Neutrophil (primary cell): ENCODE measurements at regions not wholly inside any gene's neighbourhood (a gene's known extent, or its start where the extent isn't known, plus 50 kb on each side); places are given as distances from the start of the nearest gene placed in this dataset.

Experiments used
- H3K27ac ChIP-seq: fragments of 200-600 bp; sonication (generic); 2 replicates; pipeline ENCODE4 v1.5.1; 2016; ENCODE audit warnings: mild to moderate bottlenecking, moderate library complexity
- H3K27me3 ChIP-seq: fragments of 200-600 bp; sonication (generic); 2 replicates; pipeline ENCODE4 v1.6.0; 2016; ENCODE audit warnings: mild to moderate bottlenecking
- H3K36me3 ChIP-seq: fragments of 200-600 bp; sonication (generic); 2 replicates; pipeline ENCODE4 v1.5.1; 2017
- H3K4me1 ChIP-seq, 2 experiments: fragments of 200-600 bp in 1 of 2; sonication (generic) in 1 of 2; 1 replicate in 1 of 2; 2 replicates in 1 of 2; pipeline versions ENCODE4 v1.5.1 to v1.6.1; 2013 to 2016; ENCODE audit warnings: low read depth in 1 of 2, low read length in 1 of 2, mild to moderate bottlenecking in 1 of 2, moderate library complexity in 1 of 2; ENCODE audit not compliant: control insufficient read depth in 1 of 2, insufficient read depth in 1 of 2
- H3K4me3 ChIP-seq, 2 experiments: fragments of 200-600 bp in 1 of 2; sonication (generic) in 1 of 2; 1 replicate in 1 of 2; 2 replicates in 1 of 2; pipeline ENCODE4 v1.5.1; 2013 to 2016; ENCODE audit warnings: low read depth in 1 of 2, low read length in 1 of 2, mild to moderate bottlenecking in 1 of 2, moderate library complexity in 1 of 2
- H3K9me3 ChIP-seq: fragments of 200-600 bp; sonication (generic); 2 replicates; pipeline ENCODE4 v1.5.1; 2016
- CTCF ChIP-seq: fragments of 200-600 bp; sonication (generic); IDR thresholded peaks from 2 replicates; pipeline ENCODE4 v1.5.1; 2016; ENCODE audit warnings: antibody characterized with exemption

- no peaks in the 10 kb centered on the region for H3K9me3 ChIP-seq
- H3K36me3 ChIP-seq, result no peaks in the 10 kb centered on the region
- peaks cover 0 to 5% of the 10 kb centered on the region in 2 experiments for H3K4me1 ChIP-seq
- H3K4me3 ChIP-seq, result no peak overlapping the region
- no peak for TF ChIP-seq CTCF
- H3K27ac ChIP-seq, result no peak overlapping the region
- H3K27me3 ChIP-seq, result no peaks in the 10 kb centered on the region
These were observed 125.7 kb upstream of the SNTG2 start for GRCh38 chr2:824954-825353.

- Histone ChIP-seq H3K27me3 (no peaks in the 10 kb centered on the region), H3K9me3 (no peaks in the 10 kb centered on the region), H3K4me3 (no peak overlapping the region), H3K27ac (no peak overlapping the region), H3K36me3 (no peaks in the 10 kb centered on the region), H3K4me1 (peaks cover 0 to 1% of the 10 kb centered on the region in 2 experiments)
- no peak for TF ChIP-seq CTCF
These were observed 126.1 kb upstream of the SNTG2 start for GRCh38 chr2:824524-824923.

- no peak for TF ChIP-seq CTCF
- Histone ChIP-seq H3K9me3 (no peaks in the 10 kb centered on the region), H3K27ac (no peak overlapping the region), H3K27me3 (no peaks in the 10 kb centered on the region), H3K36me3 (no peaks in the 10 kb centered on the region), H3K4me1 (no peaks in the 10 kb centered on the region), H3K4me3 (no peak overlapping the region)
These were observed 129.1 kb upstream of the SNTG2 start for GRCh38 chr2:821546-821945.

GRCh38 chr2:819601-820000, 131.0 kb upstream of the SNTG2 start:
- Histone ChIP-seq H3K27ac (no peak overlapping the region), H3K36me3 (no peaks in the 10 kb centered on the region), H3K4me3 (no peak overlapping the region), H3K4me1 (no peaks in the 10 kb centered on the region), H3K9me3 (no peaks in the 10 kb centered on the region), H3K27me3 (no peaks in the 10 kb centered on the region)
- TF ChIP-seq CTCF, result no peak

GRCh38 chr2:819121-819520, 131.5 kb upstream of the SNTG2 start:
- H3K27ac ChIP-seq, result no peak overlapping the region
- no peaks in the 10 kb centered on the region for H3K36me3 ChIP-seq
- TF ChIP-seq CTCF, result no peak
- no peaks in the 10 kb centered on the region for H3K27me3 ChIP-seq
- H3K4me1 ChIP-seq, result no peaks in the 10 kb centered on the region
- H3K4me3 ChIP-seq, result no peak overlapping the region
- no peaks in the 10 kb centered on the region for H3K9me3 ChIP-seq
